ENCODE measurements at regions not wholly inside any gene's neighbourhood (a gene's known extent, or its start where the extent isn't known, plus 50 kb on each side); places are given as distances from the start of the nearest gene placed in this dataset.

DNA sequence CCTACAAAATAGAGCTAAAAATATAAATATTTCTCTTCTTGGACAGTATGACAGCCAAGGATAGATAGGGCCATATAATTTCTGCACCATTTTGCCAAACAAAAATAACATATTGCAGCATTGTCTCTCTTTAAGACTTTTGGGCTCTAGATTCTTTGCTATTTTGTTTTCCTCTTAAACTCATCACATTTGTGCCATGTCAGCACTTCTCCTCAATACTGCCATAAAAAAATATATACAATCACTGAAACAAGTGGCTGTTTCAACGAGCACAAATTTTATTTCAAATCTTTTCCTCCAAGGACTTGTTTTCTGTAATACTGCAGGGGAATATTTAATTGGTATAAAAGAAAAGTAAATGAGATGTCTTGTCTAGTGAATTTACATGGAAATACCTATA, 1570.0 kb upstream of the NUDT12 start:
- no peaks in the 10 kb centered on the region for H3K36me3 Mint-ChIP-seq (ENCODE audit: insufficient read depth, unreplicated experiment)
- H3K4me1 Mint-ChIP-seq (ENCODE audit: insufficient read depth, unreplicated experiment), result no peaks in the 10 kb centered on the region
- no peak for DNase-seq (ENCODE audit: unreplicated experiment)
- no peaks in the 10 kb centered on the region for H3K27me3 Mint-ChIP-seq (ENCODE audit: insufficient read depth, unreplicated experiment)
- no peak overlapping the region for H3K4me3 Mint-ChIP-seq (ENCODE audit: unreplicated experiment)
- TF ChIP-seq, protein P1, sequence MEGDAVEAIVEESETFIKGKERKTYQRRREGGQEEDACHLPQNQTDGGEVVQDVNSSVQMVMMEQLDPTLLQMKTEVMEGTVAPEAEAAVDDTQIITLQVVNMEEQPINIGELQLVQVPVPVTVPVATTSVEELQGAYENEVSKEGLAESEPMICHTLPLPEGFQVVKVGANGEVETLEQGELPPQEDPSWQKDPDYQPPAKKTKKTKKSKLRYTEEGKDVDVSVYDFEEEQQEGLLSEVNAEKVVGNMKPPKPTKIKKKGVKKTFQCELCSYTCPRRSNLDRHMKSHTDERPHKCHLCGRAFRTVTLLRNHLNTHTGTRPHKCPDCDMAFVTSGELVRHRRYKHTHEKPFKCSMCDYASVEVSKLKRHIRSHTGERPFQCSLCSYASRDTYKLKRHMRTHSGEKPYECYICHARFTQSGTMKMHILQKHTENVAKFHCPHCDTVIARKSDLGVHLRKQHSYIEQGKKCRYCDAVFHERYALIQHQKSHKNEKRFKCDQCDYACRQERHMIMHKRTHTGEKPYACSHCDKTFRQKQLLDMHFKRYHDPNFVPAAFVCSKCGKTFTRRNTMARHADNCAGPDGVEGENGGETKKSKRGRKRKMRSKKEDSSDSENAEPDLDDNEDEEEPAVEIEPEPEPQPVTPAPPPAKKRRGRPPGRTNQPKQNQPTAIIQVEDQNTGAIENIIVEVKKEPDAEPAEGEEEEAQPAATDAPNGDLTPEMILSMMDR (IDR thresholded peaks at IDR 0.05; ENCODE audit: unreplicated experiment), result no peak
- ChIA-PET POLR2A (no interaction called here), CTCF (no interaction called here)
- intact Hi-C loops (cut with micrococcal nuclease), result no loop called here
- peaks cover 17% of the 10 kb centered on the region for H3K9me3 Mint-ChIP-seq (ENCODE audit: unreplicated experiment)
- no TSS peak for BruUV-seq (replicated peaks)
- no peak overlapping the region for H3K27ac Mint-ChIP-seq (ENCODE audit: low read depth, unreplicated experiment)

DNA sequence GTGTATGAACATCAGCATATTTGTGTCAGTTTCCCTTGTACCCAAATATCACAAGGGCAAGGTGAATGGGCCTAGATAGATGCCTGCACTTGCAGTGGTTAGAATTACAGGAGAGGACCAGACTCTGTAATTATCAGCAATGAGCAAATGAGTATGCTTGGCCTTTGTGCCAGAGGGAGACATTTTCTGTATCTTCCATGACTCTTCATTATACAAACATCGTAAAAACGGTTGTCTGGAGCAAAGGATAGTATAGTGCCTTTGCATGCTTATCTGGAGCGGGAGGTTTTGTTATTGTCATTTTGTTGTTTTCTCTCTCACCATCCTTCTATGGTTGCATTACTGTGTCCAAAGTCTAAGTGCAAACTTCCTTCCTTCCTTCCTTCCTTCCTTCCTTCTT, 1568.5 kb upstream of the NUDT12 start:
- Mint-ChIP-seq H3K4me3 (ENCODE audit: unreplicated experiment) (no peak overlapping the region), H3K36me3 (ENCODE audit: insufficient read depth, unreplicated experiment) (no peaks in the 10 kb centered on the region), H3K27me3 (ENCODE audit: insufficient read depth, unreplicated experiment) (no peaks in the 10 kb centered on the region), H3K4me1 (ENCODE audit: insufficient read depth, unreplicated experiment) (no peaks in the 10 kb centered on the region), H3K9me3 (ENCODE audit: unreplicated experiment) (peaks cover 17% of the 10 kb centered on the region), H3K27ac (ENCODE audit: low read depth, unreplicated experiment) (no peak overlapping the region)
- TF ChIP-seq, protein P1 (IDR thresholded peaks at IDR 0.05; ENCODE audit: unreplicated experiment), result no peak
- no peak for DNase-seq (ENCODE audit: unreplicated experiment)
- intact Hi-C loops (cut with micrococcal nuclease), result no loop called here
- BruUV-seq (replicated peaks), result no TSS peak
- CTCF ChIA-PET, result no interaction called here
- POLR2A ChIA-PET, result no interaction called here

- no TSS peak for BruUV-seq (replicated peaks)
- peak; percentile 62 for DNase-seq (ENCODE audit: unreplicated experiment)
- ChIA-PET POLR2A (no interaction called here), CTCF (no interaction called here)
- H3K27me3 Mint-ChIP-seq (ENCODE audit: insufficient read depth, unreplicated experiment), result no peaks in the 10 kb centered on the region
- H3K4me3 Mint-ChIP-seq (ENCODE audit: unreplicated experiment), result no peak overlapping the region
- no peaks in the 10 kb centered on the region for H3K36me3 Mint-ChIP-seq (ENCODE audit: insufficient read depth, unreplicated experiment)
- TF ChIP-seq, protein P1 (IDR thresholded peaks at IDR 0.05; ENCODE audit: unreplicated experiment), result no peak
- H3K9me3 Mint-ChIP-seq (ENCODE audit: unreplicated experiment), result no peaks in the 10 kb centered on the region
- no peak overlapping the region for H3K27ac Mint-ChIP-seq (ENCODE audit: low read depth, unreplicated experiment)
- no peaks in the 10 kb centered on the region for H3K4me1 Mint-ChIP-seq (ENCODE audit: insufficient read depth, unreplicated experiment)
- intact Hi-C loops (cut with micrococcal nuclease), result no loop called here
Observed at GRCh38 chr5:105101577-105101976, 1539.0 kb upstream of the NUDT12 start.

DNA sequence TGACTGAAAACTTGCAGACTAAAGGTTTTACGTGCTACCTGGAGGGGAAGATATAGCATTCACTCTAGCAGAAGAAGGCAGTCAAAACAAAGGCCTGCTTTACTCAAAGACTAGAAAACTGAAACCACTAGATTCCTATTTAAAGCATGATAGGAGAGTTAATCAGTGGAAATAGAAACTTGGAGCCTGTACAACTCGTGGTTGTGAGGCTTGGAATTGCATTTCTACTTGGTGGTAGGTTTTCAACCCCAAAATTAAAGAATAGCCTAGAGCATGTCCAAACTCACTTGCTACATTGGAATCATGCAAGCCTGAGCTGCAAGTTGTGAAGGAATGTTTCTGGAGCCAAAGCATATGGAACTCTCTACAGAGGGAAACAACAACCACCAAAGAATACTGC, 1526.4 kb upstream of the NUDT12 start:
- Mint-ChIP-seq H3K4me3 (ENCODE audit: unreplicated experiment) (no peak overlapping the region), H3K9me3 (ENCODE audit: unreplicated experiment) (peaks cover 14% of the 10 kb centered on the region), H3K36me3 (ENCODE audit: insufficient read depth, unreplicated experiment) (no peaks in the 10 kb centered on the region), H3K27ac (ENCODE audit: low read depth, unreplicated experiment) (no peak overlapping the region), H3K27me3 (ENCODE audit: insufficient read depth, unreplicated experiment) (no peaks in the 10 kb centered on the region), H3K4me1 (ENCODE audit: insufficient read depth, unreplicated experiment) (no peaks in the 10 kb centered on the region)
- CTCF ChIA-PET, result no interaction called here
- DNase-seq (ENCODE audit: unreplicated experiment), result no peak
- TF ChIP-seq, protein P1 (IDR thresholded peaks at IDR 0.05; ENCODE audit: unreplicated experiment), result no peak
- BruUV-seq (replicated peaks), result no TSS peak
- POLR2A ChIA-PET, result interaction anchor here (0.6 kb wide), 1 partner anchor 167 kb away, joined by 5 read pairs; no protein-coding TSS in a partner anchor
- intact Hi-C loops (cut with micrococcal nuclease), result no loop called here

All from MCF 10A (cell line).